Neutrophil (primary cell): ENCODE measurements at regions not wholly inside any gene's neighbourhood (a gene's known extent, or its start where the extent isn't known, plus 50 kb on each side); places are given as distances from the start of the nearest gene placed in this dataset.

Source experiments
- H3K27ac ChIP-seq: fragments of 200-600 bp; sonication (generic); 2 replicates; pipeline ENCODE4 v1.5.1; 2016; ENCODE audit warnings: mild to moderate bottlenecking, moderate library complexity
- H3K27me3 ChIP-seq: fragments of 200-600 bp; sonication (generic); 2 replicates; pipeline ENCODE4 v1.6.0; 2016; ENCODE audit warnings: mild to moderate bottlenecking
- H3K36me3 ChIP-seq: fragments of 200-600 bp; sonication (generic); 2 replicates; pipeline ENCODE4 v1.5.1; 2017
- H3K4me1 ChIP-seq, 2 experiments: fragments of 200-600 bp in 1 of 2; sonication (generic) in 1 of 2; 1 replicate in 1 of 2; 2 replicates in 1 of 2; pipeline versions ENCODE4 v1.5.1 to v1.6.1; 2013 to 2016; ENCODE audit warnings: low read depth in 1 of 2, low read length in 1 of 2, mild to moderate bottlenecking in 1 of 2, moderate library complexity in 1 of 2; ENCODE audit not compliant: control insufficient read depth in 1 of 2, insufficient read depth in 1 of 2
- H3K4me3 ChIP-seq, 2 experiments: fragments of 200-600 bp in 1 of 2; sonication (generic) in 1 of 2; 1 replicate in 1 of 2; 2 replicates in 1 of 2; pipeline ENCODE4 v1.5.1; 2013 to 2016; ENCODE audit warnings: low read depth in 1 of 2, low read length in 1 of 2, mild to moderate bottlenecking in 1 of 2, moderate library complexity in 1 of 2
- H3K9me3 ChIP-seq: fragments of 200-600 bp; sonication (generic); 2 replicates; pipeline ENCODE4 v1.5.1; 2016
- CTCF ChIP-seq: fragments of 200-600 bp; sonication (generic); IDR thresholded peaks from 2 replicates; pipeline ENCODE4 v1.5.1; 2016; ENCODE audit warnings: antibody characterized with exemption

GRCh38 chr1:218604217-218604616 is 259.1 kb downstream of the TGFB2 start:
- H3K9me3 ChIP-seq: no peaks in the 10 kb centered on the region

GRCh38 chr1:218611916-218612585 is 266.9 kb downstream of the TGFB2 start:
- Histone ChIP-seq H3K27ac (no peak overlapping the region), H3K9me3 (no peaks in the 10 kb centered on the region), H3K4me1 (no peaks in the 10 kb centered on the region), H3K27me3 (no peaks in the 10 kb centered on the region), H3K4me3 (no peak overlapping the region), H3K36me3 (no peaks in the 10 kb centered on the region)
- no peak for TF ChIP-seq CTCF

More at GRCh38 chr1:218604217-218604616, 259.1 kb downstream of the TGFB2 start:
- Histone ChIP-seq H3K4me1 (no peaks in the 10 kb centered on the region), H3K27me3 (no peaks in the 10 kb centered on the region), H3K27ac (no peak overlapping the region), H3K4me3 (no peak overlapping the region), H3K36me3 (no peaks in the 10 kb centered on the region)
- TF ChIP-seq CTCF: no peak

GRCh38 chr1:218613105-218613504 is 268.0 kb downstream of the TGFB2 start:
- TF ChIP-seq CTCF: no peak
- Histone ChIP-seq H3K27ac (no peak overlapping the region), H3K36me3 (no peaks in the 10 kb centered on the region), H3K27me3 (no peaks in the 10 kb centered on the region), H3K9me3 (no peaks in the 10 kb centered on the region), H3K4me3 (no peak overlapping the region), H3K4me1 (no peaks in the 10 kb centered on the region)

GRCh38 chr1:218614031-218614430 is 268.9 kb downstream of the TGFB2 start:
- H3K4me1 ChIP-seq: no peaks in the 10 kb centered on the region
- H3K9me3 ChIP-seq: no peaks in the 10 kb centered on the region
- H3K27ac ChIP-seq: no peak overlapping the region
- TF ChIP-seq CTCF: no peak
- H3K27me3 ChIP-seq: no peaks in the 10 kb centered on the region
- H3K36me3 ChIP-seq: no peaks in the 10 kb centered on the region
- H3K4me3 ChIP-seq: no peak overlapping the region

GRCh38 chr1:218616681-218617080 is 271.5 kb downstream of the TGFB2 start:
- TF ChIP-seq CTCF: no peak
- no peaks in the 10 kb centered on the region for H3K9me3 ChIP-seq

More at GRCh38 chr1:218616681-218617080, 271.5 kb downstream of the TGFB2 start:
- no peaks in the 10 kb centered on the region for H3K4me1 ChIP-seq
- H3K27me3 ChIP-seq: no peaks in the 10 kb centered on the region
- no peak overlapping the region for H3K27ac ChIP-seq
- H3K36me3 ChIP-seq: no peaks in the 10 kb centered on the region
- no peak overlapping the region for H3K4me3 ChIP-seq
